PC-3 (cell line): ENCODE measurements at regions not wholly inside any gene's neighbourhood (a gene's known extent, or its start where the extent isn't known, plus 50 kb on each side); places are given as distances from the start of the nearest gene placed in this dataset.

Experiments
- EZH2 ChIP-seq: fragments of 300-600 bp; sonication (generic); IDR thresholded peaks from one replicate; pipeline ENCODE4 v1.6.1; 2017; ENCODE audit warnings: antibody characterized with exemption, mild to moderate bottlenecking, low read length; ENCODE audit not compliant: unreplicated experiment
- TF ChIP-seq, protein P1 (sequence below): fragments of 300-600 bp; sonication (generic); conservative IDR thresholded peaks from 2 replicates; pipeline ENCODE4 v1.5.1; 2017; ENCODE audit warnings: antibody characterized with exemption, low read depth, mild to moderate bottlenecking, low read length

DNA sequence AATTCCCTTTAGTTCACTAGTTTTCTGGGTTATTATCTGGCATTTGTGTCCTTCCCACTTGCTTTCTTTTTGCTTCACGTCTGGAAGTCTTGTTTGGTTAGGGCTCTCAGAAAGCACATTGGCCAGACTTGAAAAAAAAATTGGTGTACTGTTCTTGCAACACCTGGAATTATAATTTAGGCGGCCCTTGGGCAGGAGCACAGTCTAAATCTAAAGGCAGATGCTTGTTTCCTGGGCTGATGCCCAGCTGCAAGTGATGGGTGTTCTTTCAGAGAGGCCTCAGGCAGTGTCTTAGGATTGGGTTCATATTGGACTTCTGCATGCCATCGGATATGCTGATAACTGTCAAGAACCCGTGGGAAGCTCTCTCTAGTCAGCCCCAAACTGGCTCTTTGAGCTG lies 521.5 kb downstream of the PDCD6IP start:
- TF ChIP-seq, protein P1, sequence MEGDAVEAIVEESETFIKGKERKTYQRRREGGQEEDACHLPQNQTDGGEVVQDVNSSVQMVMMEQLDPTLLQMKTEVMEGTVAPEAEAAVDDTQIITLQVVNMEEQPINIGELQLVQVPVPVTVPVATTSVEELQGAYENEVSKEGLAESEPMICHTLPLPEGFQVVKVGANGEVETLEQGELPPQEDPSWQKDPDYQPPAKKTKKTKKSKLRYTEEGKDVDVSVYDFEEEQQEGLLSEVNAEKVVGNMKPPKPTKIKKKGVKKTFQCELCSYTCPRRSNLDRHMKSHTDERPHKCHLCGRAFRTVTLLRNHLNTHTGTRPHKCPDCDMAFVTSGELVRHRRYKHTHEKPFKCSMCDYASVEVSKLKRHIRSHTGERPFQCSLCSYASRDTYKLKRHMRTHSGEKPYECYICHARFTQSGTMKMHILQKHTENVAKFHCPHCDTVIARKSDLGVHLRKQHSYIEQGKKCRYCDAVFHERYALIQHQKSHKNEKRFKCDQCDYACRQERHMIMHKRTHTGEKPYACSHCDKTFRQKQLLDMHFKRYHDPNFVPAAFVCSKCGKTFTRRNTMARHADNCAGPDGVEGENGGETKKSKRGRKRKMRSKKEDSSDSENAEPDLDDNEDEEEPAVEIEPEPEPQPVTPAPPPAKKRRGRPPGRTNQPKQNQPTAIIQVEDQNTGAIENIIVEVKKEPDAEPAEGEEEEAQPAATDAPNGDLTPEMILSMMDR, result no peak
- TF ChIP-seq EZH2, result no peak
